KOPT-K1 (cell line): ENCODE measurements at regions not wholly inside any gene's neighbourhood (a gene's known extent, or its start where the extent isn't known, plus 50 kb on each side); places are given as distances from the start of the nearest gene placed in this dataset.

Experiments used
- H3K27ac ChIP-seq: fragments of 200-600 bp; sonication (generic); 2 replicates; pipeline ENCODE4 v1.5.1; 2016; ENCODE audit warnings: antibody characterized with exemption, mild to moderate bottlenecking, low read depth, low read length; ENCODE audit not compliant: poor library complexity, severe bottlenecking
- H3K36me3 ChIP-seq: fragments of 200-600 bp; sonication (generic); 2 replicates; pipeline ENCODE4 v1.5.1; 2017; ENCODE audit warnings: antibody characterized with exemption, mild to moderate bottlenecking, low read length, moderate library complexity; ENCODE audit not compliant: insufficient read depth
- H3K9me3 ChIP-seq: fragments of 200-600 bp; sonication (generic); 2 replicates; pipeline ENCODE4 v1.5.1; 2017; ENCODE audit warnings: antibody characterized with exemption, low read length, mild to moderate bottlenecking; ENCODE audit not compliant: insufficient read depth, poor library complexity, severe bottlenecking

- no peaks in the 10 kb centered on the region for H3K36me3 ChIP-seq
- H3K9me3 ChIP-seq = no peaks in the 10 kb centered on the region
- no peak overlapping the region for H3K27ac ChIP-seq
Measured at GRCh38 chr2:167900435-167901114, 346.8 kb downstream of the STK39 start.

DNA sequence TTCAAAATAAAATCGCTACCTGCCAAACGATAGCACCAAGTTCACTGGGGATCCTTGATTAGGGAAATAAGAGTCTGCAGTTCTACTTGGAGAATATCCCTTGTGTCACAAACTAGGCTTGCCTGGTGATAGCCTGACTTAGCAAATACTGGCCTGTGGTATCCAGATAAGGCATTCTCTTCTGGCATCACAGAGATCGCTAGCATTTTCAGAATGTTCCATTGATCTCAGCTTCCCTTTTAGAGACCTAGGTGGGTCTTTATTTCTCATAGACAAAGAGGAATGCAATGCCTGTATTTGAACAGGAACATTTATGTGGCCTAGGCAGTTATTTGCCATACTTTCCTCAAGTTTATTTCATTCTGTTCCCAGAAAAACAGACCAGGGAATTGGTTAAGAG is 349.1 kb downstream of the STK39 start:
- Histone ChIP-seq H3K36me3 (no peaks in the 10 kb centered on the region), H3K27ac (no peak overlapping the region), H3K9me3 (peaks cover 8% of the 10 kb centered on the region)

DNA sequence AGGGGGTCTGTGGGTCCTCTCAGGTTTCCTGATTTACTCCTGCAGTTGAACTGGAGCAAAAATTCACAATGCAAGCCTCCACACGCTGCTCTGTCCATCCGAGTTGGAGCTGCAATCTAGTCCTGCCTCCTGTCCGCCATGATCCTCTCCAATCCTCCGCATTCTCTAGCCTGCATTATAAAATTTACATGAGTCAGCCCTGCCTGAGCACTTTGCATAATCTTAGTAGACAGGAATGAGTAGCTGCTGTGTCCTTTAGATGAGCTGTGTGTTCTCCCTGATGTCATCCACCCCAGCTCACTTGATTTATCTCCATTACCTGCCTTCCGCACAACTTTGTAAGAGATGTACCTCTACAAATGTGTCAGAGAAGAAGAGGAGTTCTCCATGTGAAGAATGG is 355.6 kb downstream of the STK39 start:
- Histone ChIP-seq H3K9me3 (peaks cover 8% of the 10 kb centered on the region), H3K36me3 (no peaks in the 10 kb centered on the region), H3K27ac (no peak overlapping the region)

DNA sequence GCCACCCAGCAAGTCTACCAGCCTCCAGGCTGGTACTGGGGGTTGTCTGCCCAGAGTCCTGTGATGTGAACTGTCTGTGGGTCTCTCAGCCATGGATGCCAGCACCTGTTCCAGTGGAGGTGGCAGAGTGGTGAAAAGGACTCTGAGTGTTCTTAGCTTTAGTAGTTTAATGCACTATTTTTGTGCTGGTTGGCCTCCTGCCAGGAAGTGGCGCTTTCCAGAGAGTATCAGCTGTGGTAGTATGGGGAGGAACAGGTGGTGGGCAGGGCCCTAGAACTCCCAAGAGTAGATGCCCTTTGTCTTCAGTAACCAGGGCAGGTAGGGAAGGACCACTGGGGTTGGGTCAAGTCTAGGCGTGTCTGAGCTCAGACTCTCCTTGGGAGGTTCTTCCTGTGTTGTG is 356.7 kb downstream of the STK39 start:
- Histone ChIP-seq H3K27ac (no peak overlapping the region), H3K9me3 (peaks cover 8% of the 10 kb centered on the region), H3K36me3 (no peaks in the 10 kb centered on the region)

DNA sequence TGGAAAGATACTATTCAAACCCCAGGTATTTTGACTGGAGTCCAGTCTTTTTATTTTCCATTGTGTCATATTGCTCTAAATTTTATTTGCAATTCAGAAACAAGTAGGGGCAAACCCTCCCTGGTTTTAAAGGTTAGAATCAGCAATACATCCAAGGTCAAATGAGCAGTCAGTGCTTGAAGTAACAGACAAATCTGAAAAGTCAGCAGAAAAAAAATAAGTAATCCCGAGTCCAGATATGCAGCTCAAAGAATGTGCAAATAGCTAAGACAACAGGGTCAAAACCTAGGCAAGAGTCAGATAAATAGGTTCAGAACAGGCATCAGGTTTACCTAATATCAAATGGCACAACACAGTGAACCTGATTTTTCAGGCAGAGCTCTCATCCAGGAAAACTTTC is 367.0 kb downstream of the STK39 start:
- Histone ChIP-seq H3K36me3 (no peaks in the 10 kb centered on the region), H3K9me3 (no peaks in the 10 kb centered on the region), H3K27ac (no peak overlapping the region)

GRCh38 chr2:167875529-167875928 is 371.9 kb downstream of the STK39 start:
- H3K9me3 ChIP-seq = no peaks in the 10 kb centered on the region
- H3K27ac ChIP-seq = no peak overlapping the region
- H3K36me3 ChIP-seq = no peaks in the 10 kb centered on the region

GRCh38 chr2:167874812-167875211 is 372.6 kb downstream of the STK39 start:
- Histone ChIP-seq H3K9me3 (no peaks in the 10 kb centered on the region), H3K27ac (no peak overlapping the region), H3K36me3 (no peaks in the 10 kb centered on the region)

- H3K36me3 ChIP-seq = no peaks in the 10 kb centered on the region
- H3K9me3 ChIP-seq = no peaks in the 10 kb centered on the region
- no peak overlapping the region for H3K27ac ChIP-seq
Measured at GRCh38 chr2:167871286-167871685, 376.1 kb downstream of the STK39 start.

- H3K9me3 ChIP-seq = no peaks in the 10 kb centered on the region
- no peaks in the 10 kb centered on the region for H3K36me3 ChIP-seq
- H3K27ac ChIP-seq = no peak overlapping the region
Measured at GRCh38 chr2:167869200-167869599, 378.2 kb downstream of the STK39 start.

DNA sequence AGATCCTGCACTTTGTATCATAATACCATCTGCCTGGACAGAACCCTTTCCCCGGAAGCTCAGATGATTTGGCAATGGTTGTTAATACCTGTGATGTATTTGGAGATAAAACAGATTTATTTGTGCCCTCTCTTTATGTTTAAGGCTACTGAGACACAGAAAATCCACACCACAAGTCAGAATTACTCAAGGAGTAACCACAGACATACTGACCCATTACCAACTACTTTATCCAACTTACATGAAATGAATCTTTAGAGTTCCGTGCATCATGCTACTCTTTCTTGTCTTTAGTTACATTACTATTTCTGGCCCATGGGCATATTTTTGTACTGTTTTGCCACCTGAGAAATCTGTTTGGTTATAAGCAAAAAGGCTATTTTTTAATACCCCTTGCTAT is 384.0 kb downstream of the STK39 start:
- H3K36me3 ChIP-seq = no peaks in the 10 kb centered on the region
- H3K9me3 ChIP-seq = no peaks in the 10 kb centered on the region
- no peak overlapping the region for H3K27ac ChIP-seq

DNA sequence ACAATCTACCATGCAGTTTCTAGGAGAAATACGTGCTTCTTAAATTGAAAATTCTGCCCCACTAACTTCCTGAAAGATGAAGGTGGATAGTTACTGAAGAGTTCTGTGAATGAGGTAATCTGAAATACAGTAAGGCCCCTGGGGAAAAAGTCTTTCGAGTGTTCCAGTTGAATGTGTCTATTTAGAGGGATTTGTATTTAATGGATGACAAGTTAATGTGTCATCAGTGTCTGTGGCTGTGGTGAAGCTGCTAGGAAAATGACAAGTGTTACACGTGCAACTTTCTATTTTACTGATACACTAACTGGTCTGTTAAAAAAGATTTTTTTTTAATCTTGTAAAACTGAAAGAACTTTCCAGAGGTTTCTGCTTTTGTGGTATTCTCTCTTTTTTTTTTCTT is 384.6 kb downstream of the STK39 start:
- Histone ChIP-seq H3K36me3 (no peaks in the 10 kb centered on the region), H3K9me3 (no peaks in the 10 kb centered on the region), H3K27ac (no peak overlapping the region)

GRCh38 chr2:167862296-167862695 is 385.1 kb downstream of the STK39 start:
- Histone ChIP-seq H3K36me3 (no peaks in the 10 kb centered on the region), H3K27ac (no peak overlapping the region), H3K9me3 (no peaks in the 10 kb centered on the region)

GRCh38 chr2:167861574-167862193 is 385.7 kb downstream of the STK39 start:
- H3K27ac ChIP-seq = no peak overlapping the region
- no peaks in the 10 kb centered on the region for H3K9me3 ChIP-seq
- H3K36me3 ChIP-seq = no peaks in the 10 kb centered on the region

GRCh38 chr2:167860082-167860481 is 387.3 kb downstream of the STK39 start:
- no peaks in the 10 kb centered on the region for H3K9me3 ChIP-seq

GRCh38 chr2:167859676-167860075 is 387.7 kb downstream of the STK39 start:
- H3K27ac ChIP-seq = no peak overlapping the region
- H3K9me3 ChIP-seq = no peaks in the 10 kb centered on the region
- H3K36me3 ChIP-seq = no peaks in the 10 kb centered on the region

More at GRCh38 chr2:167860082-167860481, 387.3 kb downstream of the STK39 start:
- H3K36me3 ChIP-seq = no peaks in the 10 kb centered on the region
- no peak overlapping the region for H3K27ac ChIP-seq

- H3K27ac ChIP-seq = no peak overlapping the region
- H3K9me3 ChIP-seq = no peaks in the 10 kb centered on the region
- H3K36me3 ChIP-seq = no peaks in the 10 kb centered on the region
Measured at GRCh38 chr2:167858086-167858485, 389.3 kb downstream of the STK39 start.
